SK-N-MC (cell line): ENCODE measurements at regions not wholly inside any gene's neighbourhood (a gene's known extent, or its start where the extent isn't known, plus 50 kb on each side); places are given as distances from the start of the nearest gene placed in this dataset.

Experiments
- EZH2 ChIP-seq: fragments of 200-600 bp; sonication (generic); IDR thresholded peaks from one replicate; pipeline ENCODE4 v1.6.1; 2017; ENCODE audit warnings: antibody characterized with exemption
- POLR2AphosphoS5 ChIP-seq: IDR thresholded peaks from 2 replicates; pipeline ENCODE4 v1.6.1; 2012; ENCODE audit warnings: mild to moderate bottlenecking, low read depth, low read length, borderline replicate concordance

DNA sequence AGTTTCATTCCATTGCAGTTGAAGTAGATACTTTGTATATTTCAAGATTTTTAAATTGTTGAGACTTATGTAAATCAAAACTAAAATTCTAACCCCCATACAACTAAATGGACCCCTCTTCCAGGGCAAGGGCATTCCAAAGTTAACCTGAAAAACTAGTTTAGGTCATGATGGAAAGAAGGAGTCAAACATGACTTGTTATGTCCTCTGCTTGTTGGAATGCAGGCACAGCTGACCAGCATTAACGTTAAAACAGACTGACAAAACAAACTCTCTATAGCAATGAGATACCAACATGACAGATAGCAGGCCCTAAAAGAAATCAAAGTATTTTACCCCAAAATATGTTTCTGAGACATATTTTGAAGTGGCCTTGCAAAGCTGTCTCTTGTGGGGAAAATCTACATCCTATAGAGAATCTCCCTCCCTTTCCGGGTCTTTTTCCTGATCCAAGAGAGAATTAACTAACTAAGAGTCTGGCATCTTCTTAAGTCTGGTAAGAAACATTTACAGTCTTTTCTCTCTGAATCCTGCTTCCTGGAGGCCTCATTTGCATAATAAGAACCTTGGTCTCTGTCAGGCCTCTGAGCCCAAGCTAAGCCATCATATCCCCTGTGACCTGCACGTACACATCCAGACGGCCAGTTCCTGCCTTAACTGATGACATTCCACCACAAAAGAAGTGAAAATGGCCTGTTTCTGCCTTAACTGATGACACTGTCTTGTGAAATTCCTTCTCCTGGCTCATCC, 124.3 kb upstream of the ATXN1 start:
- TF ChIP-seq EZH2 (no peak), POLR2AphosphoS5 (no peak)
